H1 (cell line): ENCODE measurements at regions not wholly inside any gene's neighbourhood (a gene's known extent, or its start where the extent isn't known, plus 50 kb on each side); places are given as distances from the start of the nearest gene placed in this dataset.

ENCODE experiments used
- POU5F1 ChIP-seq: IDR thresholded peaks from 2 replicates; pipeline ENCODE4 v1.6.1; 2011; ENCODE audit warnings: low read depth, mild to moderate bottlenecking, low read length, moderate library complexity
- RFX5 ChIP-seq: IDR thresholded peaks from 2 replicates; pipeline ENCODE4 v1.6.1; 2011; ENCODE audit warnings: low read depth, low read length, improper control_type of control experiment, borderline replicate concordance
- TAF7 ChIP-seq: optimal IDR thresholded peaks from 2 replicates; pipeline ENCODE3; 2011; ENCODE audit warnings: low read depth, mild to moderate bottlenecking, inconsistent platforms, low read length, moderate library complexity, borderline replicate concordance
- TBP ChIP-seq: IDR thresholded peaks from 2 replicates; pipeline ENCODE4 v1.6.1; 2011; ENCODE audit warnings: low read depth, low read length, improper control_type of control experiment
- TEAD4 ChIP-seq: IDR thresholded peaks from 2 replicates; pipeline ENCODE4 v1.6.1; 2012; ENCODE audit warnings: low read depth, low read length, inconsistent platforms, mixed read lengths
- YY1 ChIP-seq: IDR thresholded peaks from 2 replicates; pipeline ENCODE4 v1.6.1; 2011; ENCODE audit warnings: low read depth, mild to moderate bottlenecking, low read length
- TF ChIP-seq, protein P1 (sequence below): fragments of 300-600 bp; sonication (generic); IDR thresholded peaks from 2 replicates; pipeline ENCODE4 v1.7.1; 2012; ENCODE audit warnings: low read length, moderate library complexity, mild to moderate bottlenecking, inconsistent platforms; ENCODE audit not compliant: insufficient replicate concordance

DNA sequence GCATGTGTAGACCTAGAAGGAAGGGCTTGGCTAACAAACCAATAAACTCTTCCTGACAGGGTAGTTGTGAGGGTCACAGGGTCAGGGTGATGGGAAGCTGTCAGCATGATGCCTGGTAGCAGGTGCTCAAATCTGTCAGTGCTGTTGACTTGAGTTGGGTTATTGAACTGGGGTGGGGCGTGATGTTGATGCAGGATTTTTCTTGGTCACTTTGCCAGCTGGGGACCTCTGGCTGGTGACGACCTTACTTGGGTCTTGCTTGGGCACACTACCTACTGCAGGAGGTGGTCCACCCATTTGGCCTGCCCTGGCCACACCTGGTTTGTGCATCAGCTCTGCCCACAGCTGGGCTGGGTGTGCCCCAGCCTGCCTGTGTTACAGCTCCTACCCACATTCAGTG is 624.4 kb downstream of the PTPRU start (continued):
- TF ChIP-seq, protein P1, sequence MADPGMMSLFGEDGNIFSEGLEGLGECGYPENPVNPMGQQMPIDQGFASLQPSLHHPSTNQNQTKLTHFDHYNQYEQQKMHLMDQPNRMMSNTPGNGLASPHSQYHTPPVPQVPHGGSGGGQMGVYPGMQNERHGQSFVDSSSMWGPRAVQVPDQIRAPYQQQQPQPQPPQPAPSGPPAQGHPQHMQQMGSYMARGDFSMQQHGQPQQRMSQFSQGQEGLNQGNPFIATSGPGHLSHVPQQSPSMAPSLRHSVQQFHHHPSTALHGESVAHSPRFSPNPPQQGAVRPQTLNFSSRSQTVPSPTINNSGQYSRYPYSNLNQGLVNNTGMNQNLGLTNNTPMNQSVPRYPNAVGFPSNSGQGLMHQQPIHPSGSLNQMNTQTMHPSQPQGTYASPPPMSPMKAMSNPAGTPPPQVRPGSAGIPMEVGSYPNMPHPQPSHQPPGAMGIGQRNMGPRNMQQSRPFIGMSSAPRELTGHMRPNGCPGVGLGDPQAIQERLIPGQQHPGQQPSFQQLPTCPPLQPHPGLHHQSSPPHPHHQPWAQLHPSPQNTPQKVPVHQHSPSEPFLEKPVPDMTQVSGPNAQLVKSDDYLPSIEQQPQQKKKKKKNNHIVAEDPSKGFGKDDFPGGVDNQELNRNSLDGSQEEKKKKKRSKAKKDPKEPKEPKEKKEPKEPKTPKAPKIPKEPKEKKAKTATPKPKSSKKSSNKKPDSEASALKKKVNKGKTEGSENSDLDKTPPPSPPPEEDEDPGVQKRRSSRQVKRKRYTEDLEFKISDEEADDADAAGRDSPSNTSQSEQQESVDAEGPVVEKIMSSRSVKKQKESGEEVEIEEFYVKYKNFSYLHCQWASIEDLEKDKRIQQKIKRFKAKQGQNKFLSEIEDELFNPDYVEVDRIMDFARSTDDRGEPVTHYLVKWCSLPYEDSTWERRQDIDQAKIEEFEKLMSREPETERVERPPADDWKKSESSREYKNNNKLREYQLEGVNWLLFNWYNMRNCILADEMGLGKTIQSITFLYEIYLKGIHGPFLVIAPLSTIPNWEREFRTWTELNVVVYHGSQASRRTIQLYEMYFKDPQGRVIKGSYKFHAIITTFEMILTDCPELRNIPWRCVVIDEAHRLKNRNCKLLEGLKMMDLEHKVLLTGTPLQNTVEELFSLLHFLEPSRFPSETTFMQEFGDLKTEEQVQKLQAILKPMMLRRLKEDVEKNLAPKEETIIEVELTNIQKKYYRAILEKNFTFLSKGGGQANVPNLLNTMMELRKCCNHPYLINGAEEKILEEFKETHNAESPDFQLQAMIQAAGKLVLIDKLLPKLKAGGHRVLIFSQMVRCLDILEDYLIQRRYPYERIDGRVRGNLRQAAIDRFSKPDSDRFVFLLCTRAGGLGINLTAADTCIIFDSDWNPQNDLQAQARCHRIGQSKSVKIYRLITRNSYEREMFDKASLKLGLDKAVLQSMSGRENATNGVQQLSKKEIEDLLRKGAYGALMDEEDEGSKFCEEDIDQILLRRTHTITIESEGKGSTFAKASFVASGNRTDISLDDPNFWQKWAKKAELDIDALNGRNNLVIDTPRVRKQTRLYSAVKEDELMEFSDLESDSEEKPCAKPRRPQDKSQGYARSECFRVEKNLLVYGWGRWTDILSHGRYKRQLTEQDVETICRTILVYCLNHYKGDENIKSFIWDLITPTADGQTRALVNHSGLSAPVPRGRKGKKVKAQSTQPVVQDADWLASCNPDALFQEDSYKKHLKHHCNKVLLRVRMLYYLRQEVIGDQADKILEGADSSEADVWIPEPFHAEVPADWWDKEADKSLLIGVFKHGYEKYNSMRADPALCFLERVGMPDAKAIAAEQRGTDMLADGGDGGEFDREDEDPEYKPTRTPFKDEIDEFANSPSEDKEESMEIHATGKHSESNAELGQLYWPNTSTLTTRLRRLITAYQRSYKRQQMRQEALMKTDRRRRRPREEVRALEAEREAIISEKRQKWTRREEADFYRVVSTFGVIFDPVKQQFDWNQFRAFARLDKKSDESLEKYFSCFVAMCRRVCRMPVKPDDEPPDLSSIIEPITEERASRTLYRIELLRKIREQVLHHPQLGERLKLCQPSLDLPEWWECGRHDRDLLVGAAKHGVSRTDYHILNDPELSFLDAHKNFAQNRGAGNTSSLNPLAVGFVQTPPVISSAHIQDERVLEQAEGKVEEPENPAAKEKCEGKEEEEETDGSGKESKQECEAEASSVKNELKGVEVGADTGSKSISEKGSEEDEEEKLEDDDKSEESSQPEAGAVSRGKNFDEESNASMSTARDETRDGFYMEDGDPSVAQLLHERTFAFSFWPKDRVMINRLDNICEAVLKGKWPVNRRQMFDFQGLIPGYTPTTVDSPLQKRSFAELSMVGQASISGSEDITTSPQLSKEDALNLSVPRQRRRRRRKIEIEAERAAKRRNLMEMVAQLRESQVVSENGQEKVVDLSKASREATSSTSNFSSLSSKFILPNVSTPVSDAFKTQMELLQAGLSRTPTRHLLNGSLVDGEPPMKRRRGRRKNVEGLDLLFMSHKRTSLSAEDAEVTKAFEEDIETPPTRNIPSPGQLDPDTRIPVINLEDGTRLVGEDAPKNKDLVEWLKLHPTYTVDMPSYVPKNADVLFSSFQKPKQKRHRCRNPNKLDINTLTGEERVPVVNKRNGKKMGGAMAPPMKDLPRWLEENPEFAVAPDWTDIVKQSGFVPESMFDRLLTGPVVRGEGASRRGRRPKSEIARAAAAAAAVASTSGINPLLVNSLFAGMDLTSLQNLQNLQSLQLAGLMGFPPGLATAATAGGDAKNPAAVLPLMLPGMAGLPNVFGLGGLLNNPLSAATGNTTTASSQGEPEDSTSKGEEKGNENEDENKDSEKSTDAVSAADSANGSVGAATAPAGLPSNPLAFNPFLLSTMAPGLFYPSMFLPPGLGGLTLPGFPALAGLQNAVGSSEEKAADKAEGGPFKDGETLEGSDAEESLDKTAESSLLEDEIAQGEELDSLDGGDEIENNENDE = no peak
- TF ChIP-seq TEAD4 = no peak
- TF ChIP-seq RFX5 = no peak
- no peak for TF ChIP-seq TBP
- TF ChIP-seq YY1 = no peak
- TF ChIP-seq POU5F1 = no peak
- no peak for TF ChIP-seq TAF7
- TF ChIP-seq, all 59 proteins: peak for 0
